ENCODE measurements at regions not wholly inside any gene's neighbourhood (a gene's known extent, or its start where the extent isn't known, plus 50 kb on each side); places are given as distances from the start of the nearest gene placed in this dataset.

DNA sequence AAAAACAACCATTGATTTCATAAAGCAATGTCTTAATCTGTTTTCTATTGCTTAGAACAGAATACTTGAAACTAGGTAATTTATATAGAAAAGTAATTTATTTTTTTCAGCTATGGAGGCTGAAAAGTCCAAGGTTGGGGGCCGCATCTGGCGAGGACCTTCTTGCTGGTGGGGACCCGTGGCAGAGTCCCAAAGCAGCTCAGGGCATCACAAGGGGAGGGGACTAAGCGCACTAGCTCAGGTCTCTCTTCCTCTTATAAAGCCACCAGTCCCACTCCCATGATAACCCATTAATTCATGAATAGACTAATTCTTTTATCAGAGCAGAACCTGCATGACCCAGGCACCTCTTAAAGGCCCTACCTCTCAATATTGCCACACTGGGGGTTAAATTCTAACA lies 87.2 kb upstream of the KLF13 start:
- TF ChIP-seq CTCF (IDR thresholded peaks at IDR 0.05) = no peak
- TF ChIP-seq POLR2AphosphoS5 (IDR thresholded peaks at IDR 0.05) = no peak
- no peak for TF ChIP-seq POLR2A (IDR thresholded peaks at IDR 0.05)

Measured in prostate gland (tissue), 2 donors.